ENCODE measurements at regions not wholly inside any gene's neighbourhood (a gene's known extent, or its start where the extent isn't known, plus 50 kb on each side); places are given as distances from the start of the nearest gene placed in this dataset.

DNA sequence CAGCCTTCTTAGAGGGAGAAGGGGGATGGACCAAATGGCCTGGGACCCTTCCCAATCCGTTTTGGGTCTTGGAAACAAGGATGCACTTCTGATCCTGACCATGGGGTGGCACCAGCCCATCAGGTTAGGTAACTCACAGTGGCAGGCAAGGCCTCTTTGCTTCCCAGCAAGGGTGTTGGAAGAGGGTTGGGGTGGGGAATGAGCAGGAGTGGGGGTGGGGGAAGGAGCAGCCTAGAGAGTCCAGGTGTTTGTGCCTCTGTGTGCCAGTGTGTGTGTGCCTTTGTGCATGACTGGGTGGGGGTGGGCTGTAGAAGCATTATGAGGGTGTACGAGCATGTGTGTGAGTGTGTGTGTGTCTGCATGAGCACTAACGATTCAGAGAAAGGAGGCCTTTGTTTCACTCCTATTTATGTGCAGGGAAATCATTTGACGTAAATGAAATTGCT, 213.1 kb downstream of the INSC start:
- DNase-seq (ENCODE audit: low spot score) (peak; percentile 32), ATAC-seq (ENCODE audit: low FRiP score) (peak; percentile 66)
- TF ChIP-seq, protein P1, sequence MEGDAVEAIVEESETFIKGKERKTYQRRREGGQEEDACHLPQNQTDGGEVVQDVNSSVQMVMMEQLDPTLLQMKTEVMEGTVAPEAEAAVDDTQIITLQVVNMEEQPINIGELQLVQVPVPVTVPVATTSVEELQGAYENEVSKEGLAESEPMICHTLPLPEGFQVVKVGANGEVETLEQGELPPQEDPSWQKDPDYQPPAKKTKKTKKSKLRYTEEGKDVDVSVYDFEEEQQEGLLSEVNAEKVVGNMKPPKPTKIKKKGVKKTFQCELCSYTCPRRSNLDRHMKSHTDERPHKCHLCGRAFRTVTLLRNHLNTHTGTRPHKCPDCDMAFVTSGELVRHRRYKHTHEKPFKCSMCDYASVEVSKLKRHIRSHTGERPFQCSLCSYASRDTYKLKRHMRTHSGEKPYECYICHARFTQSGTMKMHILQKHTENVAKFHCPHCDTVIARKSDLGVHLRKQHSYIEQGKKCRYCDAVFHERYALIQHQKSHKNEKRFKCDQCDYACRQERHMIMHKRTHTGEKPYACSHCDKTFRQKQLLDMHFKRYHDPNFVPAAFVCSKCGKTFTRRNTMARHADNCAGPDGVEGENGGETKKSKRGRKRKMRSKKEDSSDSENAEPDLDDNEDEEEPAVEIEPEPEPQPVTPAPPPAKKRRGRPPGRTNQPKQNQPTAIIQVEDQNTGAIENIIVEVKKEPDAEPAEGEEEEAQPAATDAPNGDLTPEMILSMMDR (IDR thresholded peaks at IDR 0.05) = no peak

DNA sequence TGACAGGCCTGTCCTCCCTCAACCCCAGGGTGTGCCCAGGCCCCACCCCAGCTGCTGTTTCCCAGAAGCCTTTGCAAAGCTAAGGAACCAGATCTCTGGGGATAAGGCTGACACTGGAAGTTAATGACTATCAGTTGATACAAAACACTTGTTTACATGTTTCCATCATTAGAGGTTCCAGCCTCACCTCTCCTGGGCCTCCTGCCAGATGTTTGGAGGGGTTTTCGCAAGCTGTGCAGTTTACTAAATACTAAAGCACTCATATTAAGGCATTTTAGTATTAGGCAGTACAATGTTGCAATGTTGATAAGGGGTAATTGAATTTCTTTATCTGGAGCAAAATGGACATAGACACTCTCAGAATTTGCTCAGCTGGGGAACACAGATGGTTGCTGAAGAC, 218.7 kb downstream of the INSC start:
- no peak for DNase-seq (ENCODE audit: low spot score)
- TF ChIP-seq, protein P1 (IDR thresholded peaks at IDR 0.05) = no peak
- no peak for ATAC-seq (ENCODE audit: low FRiP score)

DNA sequence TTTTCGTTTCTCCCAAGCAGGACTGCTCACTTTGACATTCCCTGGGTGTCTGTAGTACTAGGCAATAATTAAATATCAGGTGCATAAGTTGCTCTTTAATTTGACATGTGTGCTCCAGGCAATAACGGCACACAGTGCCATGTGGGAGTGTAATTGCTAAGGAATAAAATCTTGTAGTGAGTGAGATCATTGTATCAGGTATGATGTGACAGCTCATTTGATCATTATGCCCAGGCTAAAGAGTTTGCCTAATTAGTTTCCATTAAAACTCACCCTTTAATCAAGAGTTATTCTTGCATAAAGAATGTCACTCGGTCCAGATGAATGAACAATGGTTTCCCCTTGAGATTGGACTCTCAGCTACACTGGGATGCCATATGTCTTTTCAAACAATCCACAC, 220.0 kb downstream of the INSC start:
- no peak for ATAC-seq (ENCODE audit: low FRiP score)
- TF ChIP-seq, protein P1 (IDR thresholded peaks at IDR 0.05) = no peak

DNA sequence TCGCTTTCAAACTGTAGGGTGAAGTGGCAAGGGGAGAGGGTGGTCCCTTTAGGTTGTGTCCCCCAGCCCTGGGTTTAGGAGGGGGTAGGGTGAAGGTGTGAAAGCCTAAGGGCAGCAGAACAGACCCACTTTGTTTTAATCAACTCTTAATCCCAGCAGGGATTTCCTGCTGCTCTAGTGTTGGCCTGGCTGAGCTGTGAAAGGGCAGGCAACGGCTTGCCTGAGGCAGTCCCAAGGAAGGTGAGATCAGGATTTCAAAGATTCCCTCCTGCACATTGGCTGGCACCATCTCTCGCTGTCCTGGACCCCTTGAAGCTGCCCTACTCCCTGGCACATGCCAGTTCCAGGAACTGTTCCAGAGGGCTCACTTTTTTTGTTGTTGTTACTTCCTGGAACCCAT, 221.3 kb downstream of the INSC start:
- no peak for DNase-seq (ENCODE audit: low spot score)
- ATAC-seq (ENCODE audit: low FRiP score) = no peak
- TF ChIP-seq, protein P1 (IDR thresholded peaks at IDR 0.05) = no peak

More for the DNA sequence above, 220.0 kb downstream of the INSC start:
- DNase-seq (ENCODE audit: low spot score) = no peak

DNA sequence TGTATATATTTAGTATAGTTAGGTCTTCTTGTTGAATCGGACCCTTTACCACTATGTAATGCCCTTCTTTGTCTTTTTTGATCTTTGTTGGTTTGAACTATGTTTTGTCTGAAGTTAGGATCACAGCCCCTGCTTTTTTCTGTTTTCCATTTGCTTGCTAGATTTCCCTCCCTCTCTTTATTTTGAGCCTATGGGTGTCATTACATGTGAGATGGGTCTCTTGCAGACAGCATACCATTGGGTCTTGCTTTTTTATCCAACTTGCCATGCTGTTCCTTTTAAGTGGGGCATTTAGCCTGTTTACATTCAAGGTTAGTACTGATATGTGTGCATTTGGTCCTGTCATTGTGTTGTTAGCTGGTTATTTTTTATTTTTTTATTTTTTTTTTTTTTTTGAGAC, 224.6 kb downstream of the INSC start:
- ATAC-seq (ENCODE audit: low FRiP score) = no peak
- TF ChIP-seq, protein P1 (IDR thresholded peaks at IDR 0.05) = no peak
- DNase-seq (ENCODE audit: low spot score) = no peak

DNA sequence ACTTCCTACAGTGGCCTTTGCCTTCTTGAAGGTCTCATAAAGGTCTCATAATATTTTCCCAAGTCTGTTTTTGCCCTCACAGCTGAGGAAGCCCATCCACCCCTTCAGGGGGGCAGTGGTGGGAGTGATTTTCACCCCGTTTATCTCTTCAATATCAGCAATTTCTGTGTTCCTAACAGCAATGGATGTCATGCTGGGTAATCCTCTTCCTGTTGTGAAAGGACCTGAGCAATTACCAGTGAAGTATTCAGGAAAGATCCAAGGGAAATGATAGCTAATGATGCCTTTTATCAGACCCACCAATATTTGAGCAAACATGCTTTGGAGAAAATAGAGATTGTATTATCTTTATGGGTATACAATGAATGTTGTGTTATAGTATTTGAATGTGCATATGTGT, 226.9 kb downstream of the INSC start:
- TF ChIP-seq, protein P1 (IDR thresholded peaks at IDR 0.05) = no peak
- no peak for DNase-seq (ENCODE audit: low spot score)
- ATAC-seq (ENCODE audit: low FRiP score) = no peak

DNA sequence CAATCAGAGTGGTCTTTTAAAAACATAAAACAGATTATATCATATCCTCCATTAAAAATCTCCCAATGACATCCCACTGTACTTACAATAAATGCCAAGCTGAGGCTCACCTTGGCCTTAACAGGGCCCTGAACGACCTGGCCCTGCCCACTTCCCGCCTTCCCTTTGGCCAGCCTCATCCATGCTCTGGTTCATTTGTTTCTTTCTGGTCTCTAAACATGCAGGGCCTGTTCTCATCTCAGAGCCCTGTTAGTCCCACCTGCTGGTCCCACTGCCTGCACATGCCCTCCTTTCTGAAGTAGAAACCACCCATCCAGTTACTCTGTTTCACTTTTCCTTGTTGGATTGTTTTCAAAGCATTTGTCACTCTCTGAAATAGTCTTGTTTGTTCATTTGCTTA, 227.4 kb downstream of the INSC start:
- ATAC-seq (ENCODE audit: low FRiP score) (no peak), DNase-seq (ENCODE audit: low spot score) (no peak)
- TF ChIP-seq, protein P1 (IDR thresholded peaks at IDR 0.05) = no peak

All from omental fat pad (tissue), 3 donors.